ENCODE measurements at regions not wholly inside any gene's neighbourhood (a gene's known extent, or its start where the extent isn't known, plus 50 kb on each side); places are given as distances from the start of the nearest gene placed in this dataset.
"Not testable (repeated sequence)": the region's sequence is repeated elsewhere in the genome, so short reads cannot be mapped to it uniquely, and the experiment has no call there.

- no peak for DNase-seq
Measured at GRCh38 chr1:34367954-34368353, 191.2 kb downstream of the C1orf94 start.

GRCh38 chr1:34369701-34370455 lies 193.2 kb downstream of the C1orf94 start:
- no peak for DNase-seq

- DNase-seq = no peak
Measured at GRCh38 chr1:34370748-34371147, 194.0 kb downstream of the C1orf94 start.

GRCh38 chr1:34371179-34371578 lies 194.5 kb downstream of the C1orf94 start:
- not testable (repeated sequence) for DNase-seq

GRCh38 chr1:34371829-34372532 lies 195.3 kb downstream of the C1orf94 start:
- no peak for DNase-seq

GRCh38 chr1:34372891-34373290 lies 196.2 kb downstream of the C1orf94 start:
- no peak for DNase-seq

- DNase-seq = no peak
Measured at GRCh38 chr1:34373912-34374311, 197.2 kb downstream of the C1orf94 start.

- no peak for DNase-seq
Measured at GRCh38 chr1:34376531-34376930, 199.8 kb downstream of the C1orf94 start.

- no peak for DNase-seq
Measured at GRCh38 chr1:34378968-34379856, 202.5 kb downstream of the C1orf94 start.

GRCh38 chr1:34379911-34380310 lies 203.2 kb downstream of the C1orf94 start:
- no peak for DNase-seq

GRCh38 chr1:34380526-34381124 lies 203.9 kb downstream of the C1orf94 start:
- DNase-seq = no peak

GRCh38 chr1:34389974-34390373 lies 213.3 kb downstream of the C1orf94 start:
- DNase-seq = no peak

- no peak for DNase-seq
Measured at GRCh38 chr1:34396042-34396441, 219.3 kb downstream of the C1orf94 start.

GRCh38 chr1:34398241-34398915 lies 221.7 kb downstream of the C1orf94 start:
- DNase-seq = no peak

GRCh38 chr1:34398916-34399275 lies 222.2 kb downstream of the C1orf94 start:
- DNase-seq = no peak

- DNase-seq = no peak
Measured at GRCh38 chr1:34400675-34401074, 224.0 kb downstream of the C1orf94 start.

GRCh38 chr1:34403156-34403555 lies 226.4 kb downstream of the C1orf94 start:
- no peak for DNase-seq

- DNase-seq = no peak
Measured at GRCh38 chr1:34404804-34405203, 228.1 kb downstream of the C1orf94 start.

- DNase-seq = no peak
Measured at GRCh38 chr1:34405266-34405959, 228.7 kb downstream of the C1orf94 start.

- no peak for DNase-seq
Measured at GRCh38 chr1:34406377-34406776, 229.7 kb downstream of the C1orf94 start.

Measured in amygdala (tissue), 56 donors.